ENCODE measurements at regions not wholly inside any gene's neighbourhood (a gene's known extent, or its start where the extent isn't known, plus 50 kb on each side); places are given as distances from the start of the nearest gene placed in this dataset.

DNA sequence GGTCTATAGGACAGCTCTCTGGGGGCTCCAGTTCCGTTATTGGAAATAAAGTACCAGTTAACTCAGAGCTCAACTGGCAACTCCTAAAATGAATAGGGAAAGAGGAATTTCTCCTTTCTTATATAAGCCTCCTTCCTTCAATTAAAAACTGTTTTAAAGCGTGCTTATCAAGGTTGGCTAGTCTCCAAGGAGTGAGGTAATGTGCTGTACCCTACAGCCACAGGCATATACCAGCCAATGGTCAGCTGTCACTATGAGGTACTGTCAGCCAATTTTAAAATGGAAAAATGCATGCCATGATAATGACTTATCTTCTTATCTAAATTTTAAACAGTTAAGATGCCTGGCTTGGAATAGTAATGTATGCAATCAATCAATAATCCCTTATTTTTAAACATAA is 76.2 kb downstream of the PLCE1 start:
- TF ChIP-seq EZH2 (IDR thresholded peaks at IDR 0.05) (no peak), CBX3 (IDR thresholded peaks at IDR 0.05; ENCODE audit: low read depth) (no peak)
- TF ChIP-seq, protein P1, sequence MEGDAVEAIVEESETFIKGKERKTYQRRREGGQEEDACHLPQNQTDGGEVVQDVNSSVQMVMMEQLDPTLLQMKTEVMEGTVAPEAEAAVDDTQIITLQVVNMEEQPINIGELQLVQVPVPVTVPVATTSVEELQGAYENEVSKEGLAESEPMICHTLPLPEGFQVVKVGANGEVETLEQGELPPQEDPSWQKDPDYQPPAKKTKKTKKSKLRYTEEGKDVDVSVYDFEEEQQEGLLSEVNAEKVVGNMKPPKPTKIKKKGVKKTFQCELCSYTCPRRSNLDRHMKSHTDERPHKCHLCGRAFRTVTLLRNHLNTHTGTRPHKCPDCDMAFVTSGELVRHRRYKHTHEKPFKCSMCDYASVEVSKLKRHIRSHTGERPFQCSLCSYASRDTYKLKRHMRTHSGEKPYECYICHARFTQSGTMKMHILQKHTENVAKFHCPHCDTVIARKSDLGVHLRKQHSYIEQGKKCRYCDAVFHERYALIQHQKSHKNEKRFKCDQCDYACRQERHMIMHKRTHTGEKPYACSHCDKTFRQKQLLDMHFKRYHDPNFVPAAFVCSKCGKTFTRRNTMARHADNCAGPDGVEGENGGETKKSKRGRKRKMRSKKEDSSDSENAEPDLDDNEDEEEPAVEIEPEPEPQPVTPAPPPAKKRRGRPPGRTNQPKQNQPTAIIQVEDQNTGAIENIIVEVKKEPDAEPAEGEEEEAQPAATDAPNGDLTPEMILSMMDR (IDR thresholded peaks at IDR 0.05 in 2 of 3, conservative IDR thresholded peaks at IDR 0.05 in 1 of 3; ENCODE audit: borderline replicate concordance in 1 of 3, insufficient read depth in 1 of 3, low read depth in 2 of 3, low read length in 2 of 3) = no peak
